ENCODE measurements at regions not wholly inside any gene's neighbourhood (a gene's known extent, or its start where the extent isn't known, plus 50 kb on each side); places are given as distances from the start of the nearest gene placed in this dataset.

DNA sequence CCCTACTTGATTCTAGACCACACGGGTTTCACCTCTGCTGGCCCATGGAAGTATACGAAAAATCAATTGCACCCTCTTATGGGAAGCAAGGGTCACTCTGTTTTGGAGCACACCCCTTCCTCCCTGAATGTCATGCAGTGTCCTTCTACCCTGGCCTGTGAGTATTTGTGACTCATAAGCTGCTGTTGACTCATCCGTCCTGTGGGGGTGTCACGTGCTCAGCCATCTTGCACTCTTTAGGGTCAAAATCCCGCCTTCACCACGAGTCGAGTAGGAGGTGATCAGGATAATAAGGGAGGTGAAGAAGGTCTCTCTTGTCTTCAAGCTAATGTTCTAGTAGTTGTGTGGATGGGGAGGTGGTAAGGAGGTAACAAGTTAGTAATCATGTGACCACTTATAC is 341.0 kb upstream of the EEF2KMT start:
- Histone ChIP-seq H3K27ac (ENCODE audit: low read length) (no peak overlapping the region), H3K27me3 (ENCODE audit: low read depth, low read length) (no peaks in the 10 kb centered on the region), H3K36me3 (replicated peaks; ENCODE audit: low read depth, low read length) (no peaks in the 10 kb centered on the region), H2AFZ (ENCODE audit: low read depth, low read length) (no peak overlapping the region), H3K9ac (ENCODE audit: low read length) (no peak overlapping the region), H3K4me3 (ENCODE audit: low read length) (no peak overlapping the region), H3K4me1 (ENCODE audit: low read length) (no peaks in the 10 kb centered on the region), H3K79me2 (ENCODE audit: low read length) (no peaks in the 10 kb centered on the region), H3K4me2 (ENCODE audit: low read length) (no peak overlapping the region), H3K9me3 (ENCODE audit: insufficient read depth, low read length) (no peaks in the 10 kb centered on the region), H4K20me1 (ENCODE audit: insufficient read depth, low read length) (no peaks in the 10 kb centered on the region)
- TF ChIP-seq EZH2phosphoT487 (IDR thresholded peaks at IDR 0.05; ENCODE audit: low read depth): no peak

- H3K36me3 ChIP-seq (replicated peaks; ENCODE audit: low read depth, low read length): no peaks in the 10 kb centered on the region
- H3K4me1 ChIP-seq (ENCODE audit: low read length): no peaks in the 10 kb centered on the region
- H3K79me2 ChIP-seq (ENCODE audit: low read length): no peaks in the 10 kb centered on the region
- no peak overlapping the region for H3K4me3 ChIP-seq (ENCODE audit: low read length)
- H2AFZ ChIP-seq (ENCODE audit: low read depth, low read length): no peak overlapping the region
- H3K9me3 ChIP-seq (ENCODE audit: insufficient read depth, low read length): no peaks in the 10 kb centered on the region
- H3K9ac ChIP-seq (ENCODE audit: low read length): no peak overlapping the region
- no peak overlapping the region for H3K27ac ChIP-seq (ENCODE audit: low read length)
- no peak for TF ChIP-seq EZH2phosphoT487 (IDR thresholded peaks at IDR 0.05; ENCODE audit: low read depth)
- TF ChIP-seq, protein P1, sequence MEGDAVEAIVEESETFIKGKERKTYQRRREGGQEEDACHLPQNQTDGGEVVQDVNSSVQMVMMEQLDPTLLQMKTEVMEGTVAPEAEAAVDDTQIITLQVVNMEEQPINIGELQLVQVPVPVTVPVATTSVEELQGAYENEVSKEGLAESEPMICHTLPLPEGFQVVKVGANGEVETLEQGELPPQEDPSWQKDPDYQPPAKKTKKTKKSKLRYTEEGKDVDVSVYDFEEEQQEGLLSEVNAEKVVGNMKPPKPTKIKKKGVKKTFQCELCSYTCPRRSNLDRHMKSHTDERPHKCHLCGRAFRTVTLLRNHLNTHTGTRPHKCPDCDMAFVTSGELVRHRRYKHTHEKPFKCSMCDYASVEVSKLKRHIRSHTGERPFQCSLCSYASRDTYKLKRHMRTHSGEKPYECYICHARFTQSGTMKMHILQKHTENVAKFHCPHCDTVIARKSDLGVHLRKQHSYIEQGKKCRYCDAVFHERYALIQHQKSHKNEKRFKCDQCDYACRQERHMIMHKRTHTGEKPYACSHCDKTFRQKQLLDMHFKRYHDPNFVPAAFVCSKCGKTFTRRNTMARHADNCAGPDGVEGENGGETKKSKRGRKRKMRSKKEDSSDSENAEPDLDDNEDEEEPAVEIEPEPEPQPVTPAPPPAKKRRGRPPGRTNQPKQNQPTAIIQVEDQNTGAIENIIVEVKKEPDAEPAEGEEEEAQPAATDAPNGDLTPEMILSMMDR (IDR thresholded peaks at IDR 0.05; ENCODE audit: low read depth, low read length): no peak
- no peak overlapping the region for H3K4me2 ChIP-seq (ENCODE audit: low read length)
- H3K27me3 ChIP-seq (ENCODE audit: low read depth, low read length): no peaks in the 10 kb centered on the region
- no peaks in the 10 kb centered on the region for H4K20me1 ChIP-seq (ENCODE audit: insufficient read depth, low read length)
Observed at GRCh38 chr16:5433587-5433986, 336.0 kb upstream of the EEF2KMT start.

- no peak overlapping the region for H3K4me2 ChIP-seq (ENCODE audit: low read length)
- no peak overlapping the region for H3K4me3 ChIP-seq (ENCODE audit: low read length)
- H3K36me3 ChIP-seq (replicated peaks; ENCODE audit: low read depth, low read length): no peaks in the 10 kb centered on the region
- no peaks in the 10 kb centered on the region for H4K20me1 ChIP-seq (ENCODE audit: insufficient read depth, low read length)
- H3K79me2 ChIP-seq (ENCODE audit: low read length): no peaks in the 10 kb centered on the region
- H3K9me3 ChIP-seq (ENCODE audit: insufficient read depth, low read length): no peaks in the 10 kb centered on the region
- H3K9ac ChIP-seq (ENCODE audit: low read length): no peak overlapping the region
- H3K4me1 ChIP-seq (ENCODE audit: low read length): no peaks in the 10 kb centered on the region
- no peak overlapping the region for H3K27ac ChIP-seq (ENCODE audit: low read length)
- TF ChIP-seq EZH2phosphoT487 (IDR thresholded peaks at IDR 0.05; ENCODE audit: low read depth): no peak
- TF ChIP-seq, protein P1 (IDR thresholded peaks at IDR 0.05; ENCODE audit: low read depth, low read length): no peak
- no peak overlapping the region for H2AFZ ChIP-seq (ENCODE audit: low read depth, low read length)
- H3K27me3 ChIP-seq (ENCODE audit: low read depth, low read length): no peaks in the 10 kb centered on the region
Observed at GRCh38 chr16:5432166-5432565, 334.6 kb upstream of the EEF2KMT start.

GRCh38 chr16:5430598-5430997 is 333.0 kb upstream of the EEF2KMT start:
- TF ChIP-seq, protein P1 (IDR thresholded peaks at IDR 0.05; ENCODE audit: low read depth, low read length): no peak
- no peak for TF ChIP-seq EZH2phosphoT487 (IDR thresholded peaks at IDR 0.05; ENCODE audit: low read depth)
- Histone ChIP-seq H3K4me1 (ENCODE audit: low read length) (no peaks in the 10 kb centered on the region), H3K36me3 (replicated peaks; ENCODE audit: low read depth, low read length) (no peaks in the 10 kb centered on the region)

GRCh38 chr16:5428932-5429331 is 331.3 kb upstream of the EEF2KMT start:
- Histone ChIP-seq H3K4me1 (ENCODE audit: low read length) (no peaks in the 10 kb centered on the region), H3K4me2 (ENCODE audit: low read length) (no peak overlapping the region), H3K27me3 (ENCODE audit: low read depth, low read length) (no peaks in the 10 kb centered on the region), H3K9me3 (ENCODE audit: insufficient read depth, low read length) (no peaks in the 10 kb centered on the region), H3K27ac (ENCODE audit: low read length) (no peak overlapping the region), H3K79me2 (ENCODE audit: low read length) (no peaks in the 10 kb centered on the region), H3K36me3 (replicated peaks; ENCODE audit: low read depth, low read length) (no peaks in the 10 kb centered on the region), H4K20me1 (ENCODE audit: insufficient read depth, low read length) (no peaks in the 10 kb centered on the region), H3K9ac (ENCODE audit: low read length) (no peak overlapping the region), H3K4me3 (ENCODE audit: low read length) (no peak overlapping the region), H2AFZ (ENCODE audit: low read depth, low read length) (no peak overlapping the region)
- no peak for TF ChIP-seq EZH2phosphoT487 (IDR thresholded peaks at IDR 0.05; ENCODE audit: low read depth)
- TF ChIP-seq, protein P1 (IDR thresholded peaks at IDR 0.05; ENCODE audit: low read depth, low read length): no peak

More at GRCh38 chr16:5430598-5430997, 333.0 kb upstream of the EEF2KMT start:
- H2AFZ ChIP-seq (ENCODE audit: low read depth, low read length): no peak overlapping the region
- H3K27me3 ChIP-seq (ENCODE audit: low read depth, low read length): no peaks in the 10 kb centered on the region
- H3K9ac ChIP-seq (ENCODE audit: low read length): no peak overlapping the region
- no peak overlapping the region for H3K4me2 ChIP-seq (ENCODE audit: low read length)
- no peaks in the 10 kb centered on the region for H3K9me3 ChIP-seq (ENCODE audit: insufficient read depth, low read length)
- H3K27ac ChIP-seq (ENCODE audit: low read length): no peak overlapping the region
- H4K20me1 ChIP-seq (ENCODE audit: insufficient read depth, low read length): no peaks in the 10 kb centered on the region
- no peaks in the 10 kb centered on the region for H3K79me2 ChIP-seq (ENCODE audit: low read length)
- no peak overlapping the region for H3K4me3 ChIP-seq (ENCODE audit: low read length)
